ENCODE measurements at regions not wholly inside any gene's neighbourhood (a gene's known extent, or its start where the extent isn't known, plus 50 kb on each side); places are given as distances from the start of the nearest gene placed in this dataset.
"Not testable (repeated sequence)": the region's sequence is repeated elsewhere in the genome, so short reads cannot be mapped to it uniquely, and the experiment has no call there.

DNA sequence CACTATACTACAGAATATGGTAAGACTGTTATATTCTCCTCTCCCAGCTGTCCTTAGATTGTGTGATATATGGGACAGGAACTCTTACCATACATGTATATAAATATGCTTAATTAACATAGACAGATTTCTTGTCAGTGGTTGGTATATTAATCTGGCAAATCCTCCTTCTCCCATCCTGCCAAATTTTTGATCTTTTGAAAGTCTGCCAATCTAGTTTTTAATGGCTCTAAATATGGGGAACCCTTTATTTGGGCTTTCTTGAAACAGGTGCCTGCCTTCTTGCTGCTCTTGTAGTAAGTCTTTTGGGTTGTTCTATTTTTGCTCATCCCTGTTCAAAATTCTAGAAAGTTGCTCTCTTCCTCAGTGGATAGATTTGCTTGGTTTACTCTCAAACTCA, 63.5 kb downstream of the SPATA31D1 start:
- DNase-seq (ENCODE audit: low read depth, low spot score): no peak

DNA sequence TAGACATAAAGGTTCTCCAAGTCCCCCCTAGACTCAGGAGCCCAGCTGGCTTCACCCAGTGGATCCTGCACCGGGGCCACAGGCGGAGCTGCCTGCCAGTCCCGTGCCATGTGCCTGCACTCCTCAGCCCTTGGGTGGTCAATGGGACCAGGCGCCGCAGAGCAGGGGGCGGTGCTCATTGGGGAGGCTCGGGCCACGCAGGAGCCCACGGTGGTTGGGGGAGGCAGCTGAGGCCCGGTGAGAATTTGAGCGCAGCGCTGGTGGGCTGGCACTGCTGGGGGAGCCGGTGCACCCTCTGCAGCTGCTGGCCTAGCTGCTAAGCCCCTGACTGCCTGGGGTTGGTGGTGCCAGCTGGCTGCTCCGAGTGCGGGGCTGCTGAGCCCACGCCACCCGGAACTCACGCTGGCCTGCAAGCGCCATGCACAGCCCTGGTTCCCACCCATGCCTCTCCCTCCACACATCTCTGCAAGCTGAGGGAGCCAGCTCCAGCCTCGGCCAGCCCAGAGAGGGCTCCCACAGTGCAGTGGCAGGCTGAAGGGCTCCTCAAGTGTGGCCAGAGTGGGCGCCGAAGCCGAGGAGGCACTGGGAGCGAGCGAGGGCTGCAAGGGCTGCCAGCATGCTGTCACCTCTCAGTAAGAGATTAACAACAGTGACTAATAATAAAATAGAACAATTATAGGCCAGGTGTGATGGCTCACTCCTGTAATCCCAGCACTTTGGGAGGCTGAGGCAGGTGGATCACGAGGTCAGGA, 65.9 kb downstream of the SPATA31D1 start:
- no peak for DNase-seq (ENCODE audit: low read depth, low spot score)

DNA sequence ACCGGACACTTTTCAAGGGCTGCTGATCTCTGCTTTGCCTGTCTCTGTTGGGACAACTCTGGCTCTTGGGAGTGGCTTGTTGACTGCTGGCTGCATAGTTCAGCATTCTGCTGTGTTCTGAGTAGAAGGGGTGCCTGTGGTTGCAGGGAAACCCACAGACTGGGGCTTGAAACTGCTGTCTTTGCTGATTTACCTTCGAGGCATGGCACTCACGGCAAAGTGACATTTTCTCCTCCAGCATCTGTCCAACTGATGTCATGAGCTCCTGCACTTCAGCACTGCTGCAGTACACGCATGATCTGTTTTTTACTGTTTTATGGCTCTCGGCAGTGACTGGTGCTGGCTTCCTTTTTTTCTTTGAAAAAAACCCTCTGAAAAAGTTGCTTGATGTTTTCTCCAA, 69.2 kb downstream of the SPATA31D1 start:
- no peak for DNase-seq (ENCODE audit: low read depth, low spot score)

DNA sequence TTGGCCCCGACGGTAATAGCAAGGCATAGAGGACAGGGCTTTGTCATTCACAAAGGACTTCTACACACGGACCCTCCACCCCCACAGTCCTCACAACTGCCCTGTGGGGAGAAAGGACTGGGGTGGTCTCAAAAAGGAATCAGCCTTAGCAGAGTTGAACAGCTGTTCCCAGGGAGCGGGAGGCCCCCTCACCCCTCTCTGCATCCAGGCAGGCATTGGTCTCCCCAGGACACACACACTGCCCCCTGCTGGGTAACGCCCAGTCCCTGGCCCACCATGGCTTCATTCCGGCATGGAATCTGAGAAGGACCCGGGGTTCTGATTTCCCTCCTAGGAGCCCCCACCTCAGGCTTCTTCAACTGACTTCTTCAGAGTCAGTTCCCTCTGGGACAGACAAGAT, 73.2 kb downstream of the SPATA31D1 start:
- not testable (repeated sequence) for DNase-seq (ENCODE audit: low read depth, low spot score)

DNA sequence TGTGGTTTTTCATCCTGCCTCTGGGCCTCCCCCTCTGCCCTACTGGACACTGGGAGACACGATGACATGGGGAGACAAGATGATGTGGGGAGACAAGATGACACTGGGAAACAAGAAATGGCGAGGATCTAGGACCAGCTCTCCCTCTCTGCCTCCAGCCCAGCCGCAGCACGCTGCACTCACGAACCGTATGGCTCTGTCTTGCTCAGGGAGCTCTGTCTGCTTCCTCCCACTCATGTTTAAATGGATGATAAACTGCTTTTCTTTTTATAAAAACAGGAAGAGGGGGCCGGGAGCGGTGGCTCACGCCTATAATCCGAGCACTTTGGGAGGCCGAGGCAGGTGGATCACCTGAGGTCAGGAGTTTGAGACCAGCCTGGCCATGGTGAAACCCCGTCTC, 73.7 kb downstream of the SPATA31D1 start:
- DNase-seq (ENCODE audit: low read depth, low spot score): no peak

DNA sequence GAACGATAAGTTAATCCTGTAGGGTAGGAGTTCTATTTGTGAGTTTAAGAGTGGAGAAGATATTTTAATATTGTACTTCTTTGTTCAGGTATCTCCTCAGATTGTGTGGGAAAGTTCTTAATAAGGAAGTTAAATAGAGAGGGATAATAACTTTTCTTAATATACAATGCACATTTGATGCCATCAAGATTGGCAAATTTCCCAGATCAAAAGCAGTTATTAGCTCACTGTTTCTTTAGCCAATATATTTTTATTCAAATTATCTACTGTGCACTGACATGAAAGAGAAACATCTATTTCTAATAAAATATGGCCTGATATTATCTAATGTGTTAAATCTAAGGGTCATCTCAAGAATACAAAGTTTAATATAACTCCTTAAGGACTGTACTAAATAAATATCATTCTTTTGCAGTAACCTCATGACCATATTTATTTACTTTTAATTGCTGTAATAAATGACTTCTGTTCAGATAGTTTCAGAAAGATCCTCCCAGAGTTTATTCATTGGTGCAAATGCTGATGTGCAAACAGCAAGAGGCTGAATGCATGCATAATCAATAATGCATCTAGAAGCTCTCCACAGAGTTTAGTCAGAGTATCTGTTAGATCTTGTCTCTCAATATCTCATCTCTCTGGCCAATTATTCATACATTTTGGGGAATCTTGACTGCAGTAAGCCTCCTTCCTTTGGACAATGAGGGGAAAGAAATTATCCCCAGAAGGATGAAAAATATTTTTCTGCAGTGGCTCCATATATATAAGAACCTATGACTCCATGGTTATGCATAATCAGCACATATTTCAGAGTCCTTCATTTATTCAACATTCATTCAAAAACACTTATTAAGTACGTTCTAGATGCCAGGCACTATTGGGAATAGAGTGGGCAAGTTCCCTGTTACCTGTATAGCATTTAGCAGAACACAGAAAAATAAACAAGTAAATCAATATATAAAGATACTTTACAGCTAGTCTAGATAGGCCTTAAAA, 85.3 kb downstream of the SPATA31D1 start:
- no peak for DNase-seq (ENCODE audit: low read depth, low spot score)

DNA sequence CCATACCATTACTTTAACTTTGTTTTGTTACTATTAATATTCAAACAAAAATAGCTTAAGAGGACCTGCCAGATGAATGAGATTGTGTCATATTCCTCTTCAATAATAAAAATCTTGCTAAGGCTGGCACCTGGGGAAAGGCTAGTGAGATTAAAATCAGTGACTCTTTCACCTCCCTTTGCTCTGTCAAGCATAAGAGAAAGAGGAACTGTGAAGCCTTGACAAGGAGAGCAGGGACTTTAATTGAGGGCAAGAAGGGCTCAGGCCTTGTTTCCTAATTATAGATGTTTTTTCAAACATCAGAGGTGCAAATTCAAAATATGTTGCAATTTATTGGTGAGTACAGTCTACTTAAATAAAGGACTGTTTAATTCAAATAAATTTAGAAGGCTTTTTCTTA, 91.7 kb downstream of the SPATA31D1 start:
- DNase-seq (ENCODE audit: low read depth, low spot score): no peak

DNA sequence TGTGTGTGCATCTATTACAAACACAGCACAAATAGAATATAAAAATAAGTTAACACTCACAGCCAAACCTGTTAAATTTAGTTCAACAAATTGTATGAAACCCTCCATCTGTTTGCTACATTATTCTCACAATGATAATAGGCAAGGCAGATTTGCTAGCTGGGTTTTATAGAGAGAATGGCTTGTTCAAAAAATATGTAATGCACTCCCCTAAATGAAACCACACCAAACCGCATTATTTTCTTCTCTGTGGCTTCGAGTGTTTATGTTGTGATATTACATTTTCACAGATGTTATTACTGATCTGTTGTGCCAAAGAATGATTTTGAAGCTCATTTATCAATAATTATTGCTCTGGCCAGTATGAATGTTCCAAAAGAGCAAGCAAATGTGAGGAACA, 92.9 kb downstream of the SPATA31D1 start:
- no peak for DNase-seq (ENCODE audit: low read depth, low spot score)

DNA sequence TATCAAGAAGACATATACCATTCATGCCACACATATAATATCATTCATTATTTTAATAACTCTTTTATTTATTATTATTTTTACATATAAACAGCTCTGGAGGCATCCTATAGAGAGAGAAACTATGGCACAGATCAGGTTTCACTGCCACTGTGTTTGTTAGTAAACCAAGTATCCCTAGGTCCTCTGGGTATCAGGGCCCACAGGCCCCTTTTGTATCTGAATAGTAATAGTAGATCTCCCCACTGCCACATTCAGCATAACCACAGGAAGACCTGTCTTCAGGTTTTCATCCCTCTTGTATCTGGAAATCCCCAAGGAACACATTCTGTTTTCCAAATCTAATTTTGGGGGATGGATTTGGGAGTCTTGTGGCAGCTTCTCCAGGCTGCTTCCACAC, 94.0 kb downstream of the SPATA31D1 start:
- no peak for DNase-seq (ENCODE audit: low read depth, low spot score)

DNA sequence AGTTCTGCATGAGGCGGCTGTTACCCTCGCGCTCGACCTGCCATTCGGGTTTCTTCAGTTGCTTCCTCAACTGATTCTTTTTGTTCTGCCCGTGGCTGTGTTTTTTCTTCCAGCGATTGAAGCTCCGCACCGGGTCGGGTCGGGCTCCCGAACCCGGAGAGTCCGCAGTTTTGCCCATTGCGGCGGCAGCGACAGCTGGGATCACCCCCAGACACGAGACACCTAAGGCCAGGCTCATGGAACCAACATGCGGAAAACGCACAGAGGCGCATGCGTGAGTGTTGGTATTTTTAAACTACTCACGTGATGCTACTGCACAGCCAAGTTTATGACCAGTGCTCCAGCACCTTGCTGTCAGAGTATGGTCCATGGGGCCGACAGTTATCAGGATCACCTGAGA, 100.0 kb downstream of the SPATA31D1 start:
- no peak for DNase-seq (ENCODE audit: low read depth, low spot score)

DNA sequence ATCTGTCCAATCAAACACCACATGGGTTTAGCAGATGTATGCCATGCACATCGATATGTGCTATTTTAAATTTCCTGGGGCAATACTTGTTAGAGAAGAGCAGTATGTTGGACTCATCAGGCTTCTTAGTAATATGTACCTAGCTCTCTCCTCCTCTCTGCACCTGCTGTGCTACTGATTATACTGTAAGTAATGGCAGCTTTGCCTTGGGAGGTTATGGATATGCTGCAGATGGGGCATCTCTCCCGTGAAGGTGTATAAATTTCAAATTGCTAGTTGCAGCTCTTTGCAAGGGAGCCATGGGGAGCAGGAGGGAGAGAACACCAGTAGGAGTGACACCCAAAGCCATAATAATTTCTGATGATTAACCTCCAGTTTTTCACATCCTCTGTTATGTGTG, 101.5 kb downstream of the SPATA31D1 start:
- DNase-seq (ENCODE audit: low read depth, low spot score): no peak

DNA sequence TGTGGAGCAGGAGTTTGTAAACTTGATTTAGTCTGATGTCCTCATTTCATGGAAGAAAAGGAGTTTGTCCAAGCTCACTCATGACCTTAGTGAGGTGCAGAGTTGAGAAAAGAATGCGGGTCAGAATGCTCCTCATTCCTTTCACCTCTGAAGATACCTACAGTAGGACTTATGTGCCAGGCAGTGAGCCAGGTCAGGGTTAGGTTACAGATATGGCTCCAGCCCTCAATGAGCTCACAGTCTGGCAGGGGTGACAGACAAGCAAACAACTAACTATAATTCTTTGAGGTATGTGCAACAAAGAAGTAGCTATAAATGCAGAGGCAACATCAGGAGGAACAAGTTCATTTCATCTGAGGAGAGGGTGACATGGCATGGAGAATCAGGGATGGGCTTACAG, 102.5 kb downstream of the SPATA31D1 start:
- DNase-seq (ENCODE audit: low read depth, low spot score): no peak

DNA sequence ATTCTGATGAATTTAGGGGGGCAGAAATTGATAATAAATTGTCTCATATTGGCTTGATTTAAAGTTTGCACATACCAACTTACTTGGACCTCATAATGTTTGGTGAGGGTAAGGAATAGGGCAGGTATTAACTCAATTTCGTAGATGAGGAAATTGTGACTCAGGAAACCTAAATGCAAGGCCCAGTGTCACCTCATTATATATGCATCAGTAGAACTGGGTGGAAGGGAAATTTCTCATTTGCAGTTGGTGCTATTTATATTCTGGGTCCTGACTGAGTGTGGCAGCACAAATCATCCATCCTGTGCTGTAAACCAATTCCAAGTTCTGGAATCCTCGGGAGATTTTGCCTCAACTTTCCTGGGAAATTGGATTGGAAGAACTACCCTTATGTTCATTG, 103.0 kb downstream of the SPATA31D1 start:
- DNase-seq (ENCODE audit: low read depth, low spot score): no peak

DNA sequence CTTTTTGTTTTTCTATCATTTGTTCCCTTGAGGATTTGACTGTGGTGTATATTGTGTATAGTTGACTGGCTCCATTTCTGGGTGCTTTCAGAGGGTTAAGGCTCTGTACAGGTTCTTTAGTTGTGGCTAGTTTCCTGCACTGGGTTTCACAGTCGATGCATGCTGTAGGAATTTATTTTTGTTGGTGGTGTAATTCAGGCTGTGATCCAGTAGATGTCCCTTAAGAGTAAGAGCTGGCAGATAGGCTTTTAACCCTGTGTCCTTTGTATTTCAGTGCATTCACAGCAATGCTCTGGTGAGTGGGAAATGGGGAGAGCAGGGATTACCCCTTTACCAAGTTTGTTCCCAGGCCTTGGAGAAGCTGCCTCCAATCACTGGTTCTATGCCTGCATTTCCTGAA, 112.9 kb downstream of the SPATA31D1 start:
- no peak for DNase-seq (ENCODE audit: low read depth, low spot score)

DNA sequence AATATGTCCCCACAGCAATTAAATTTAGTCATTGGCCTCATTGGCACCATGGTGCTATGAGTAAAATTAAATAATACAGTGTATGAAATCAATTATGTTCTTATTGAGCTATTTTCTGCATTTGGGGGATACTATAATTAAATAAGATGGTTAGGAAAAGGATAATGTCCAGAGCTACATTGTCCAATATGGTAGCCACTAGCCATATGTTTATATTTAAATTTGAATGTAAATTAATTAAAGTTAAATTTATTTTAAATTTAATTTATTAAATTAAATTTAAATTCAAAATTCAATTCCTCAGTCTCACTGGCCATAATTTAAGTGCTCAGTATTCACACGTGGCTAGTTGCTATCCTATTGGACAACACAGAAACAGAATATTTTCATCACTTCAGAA, 115.7 kb downstream of the SPATA31D1 start:
- no peak for DNase-seq (ENCODE audit: low read depth, low spot score)

DNA sequence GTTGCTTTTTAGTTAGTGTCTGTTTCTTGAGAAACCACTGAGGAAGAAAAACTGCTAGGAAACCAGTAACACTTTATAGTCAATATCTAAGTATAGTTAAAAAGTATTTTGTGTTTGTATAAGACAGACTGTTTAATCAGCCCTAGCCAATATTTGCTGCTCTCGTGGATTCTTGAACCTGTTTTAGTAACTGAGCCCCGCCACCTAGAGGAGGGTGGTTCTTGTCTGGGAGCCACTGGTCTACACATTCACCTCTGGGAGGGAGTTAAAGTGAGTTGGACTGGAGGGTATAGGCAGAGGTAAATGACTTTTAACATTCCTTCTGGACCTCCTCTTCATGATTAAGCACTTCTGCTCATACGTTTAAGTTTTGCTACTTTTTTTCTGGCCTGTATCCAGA, 117.2 kb downstream of the SPATA31D1 start:
- no peak for DNase-seq (ENCODE audit: low read depth, low spot score)

DNA sequence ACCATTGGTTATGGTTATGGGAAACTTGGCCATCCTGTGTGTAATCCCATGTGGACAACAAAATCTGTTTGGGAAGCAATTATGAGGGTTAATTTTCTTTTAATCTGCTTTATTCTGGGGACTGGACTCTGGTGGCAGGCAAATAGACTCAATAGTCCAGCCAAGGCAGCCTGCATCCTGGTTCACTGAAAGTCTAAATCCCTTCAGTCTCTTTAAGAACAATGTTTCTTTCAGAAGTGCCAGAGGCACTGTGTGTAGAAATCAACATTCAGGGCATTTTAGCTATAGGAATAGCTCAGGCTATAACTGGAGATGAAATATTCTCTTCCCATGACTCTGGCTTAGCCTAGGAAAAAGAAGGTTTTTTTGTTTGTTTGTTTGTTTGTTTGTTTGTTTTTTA, 118.0 kb downstream of the SPATA31D1 start:
- DNase-seq (ENCODE audit: low read depth, low spot score): no peak

DNA sequence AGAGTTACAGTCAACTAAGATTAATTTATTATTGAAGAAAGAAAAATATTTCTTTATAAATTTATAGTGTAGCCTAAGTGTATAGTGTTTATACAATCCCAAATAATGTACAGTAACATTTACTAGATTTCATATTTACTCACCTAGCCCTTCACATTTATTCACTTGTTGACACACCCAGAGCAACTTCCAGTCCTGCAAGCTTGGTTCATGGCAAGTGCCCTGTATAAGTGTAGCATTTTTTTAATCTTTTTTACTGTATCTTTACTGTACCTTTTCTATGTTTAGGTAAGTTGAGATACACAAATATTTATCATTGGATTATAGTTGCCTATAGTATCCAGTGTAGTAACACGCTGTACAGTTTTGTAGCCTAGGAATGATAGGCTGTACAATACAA, 119.9 kb downstream of the SPATA31D1 start:
- DNase-seq (ENCODE audit: low read depth, low spot score): no peak

DNA sequence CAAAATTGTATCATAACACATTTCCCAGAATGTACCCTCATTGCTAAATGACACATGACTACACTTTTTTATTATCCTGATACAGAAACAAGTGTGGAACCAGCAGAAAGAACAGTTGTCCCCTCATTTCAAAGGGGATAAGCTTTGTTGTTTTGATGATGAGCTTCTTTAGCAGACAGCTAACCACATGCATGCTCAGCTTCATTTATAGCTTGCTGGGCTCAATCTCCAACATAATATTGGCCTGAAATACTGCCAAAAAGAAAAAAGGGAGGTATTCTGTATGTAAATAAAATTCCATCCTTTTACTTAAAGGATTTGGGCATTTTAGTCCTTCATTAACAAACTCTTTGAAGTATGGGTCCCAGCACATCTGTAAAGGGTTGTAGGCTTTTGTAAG, 120.4 kb downstream of the SPATA31D1 start:
- DNase-seq (ENCODE audit: low read depth, low spot score): no peak

DNA sequence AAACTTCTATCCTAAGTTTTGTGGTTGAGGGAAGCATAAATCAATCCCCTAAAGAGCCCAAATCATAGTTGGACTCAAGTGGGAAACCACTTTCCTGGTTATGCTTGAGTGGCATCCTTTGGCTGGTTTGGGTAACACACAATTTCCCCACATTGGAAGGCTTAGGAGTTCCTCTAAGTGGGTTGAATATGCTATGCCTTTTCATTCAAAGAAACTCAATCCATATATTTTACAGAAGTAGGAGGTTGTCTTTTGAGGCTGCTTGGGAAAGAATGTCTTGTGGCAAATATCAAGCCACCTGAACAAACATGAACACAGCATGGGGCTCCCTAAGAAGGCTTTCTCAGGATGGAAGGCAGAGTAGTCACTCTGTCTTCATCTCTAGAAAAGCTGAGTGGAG, 121.1 kb downstream of the SPATA31D1 start:
- no peak for DNase-seq (ENCODE audit: low read depth, low spot score)

DNA sequence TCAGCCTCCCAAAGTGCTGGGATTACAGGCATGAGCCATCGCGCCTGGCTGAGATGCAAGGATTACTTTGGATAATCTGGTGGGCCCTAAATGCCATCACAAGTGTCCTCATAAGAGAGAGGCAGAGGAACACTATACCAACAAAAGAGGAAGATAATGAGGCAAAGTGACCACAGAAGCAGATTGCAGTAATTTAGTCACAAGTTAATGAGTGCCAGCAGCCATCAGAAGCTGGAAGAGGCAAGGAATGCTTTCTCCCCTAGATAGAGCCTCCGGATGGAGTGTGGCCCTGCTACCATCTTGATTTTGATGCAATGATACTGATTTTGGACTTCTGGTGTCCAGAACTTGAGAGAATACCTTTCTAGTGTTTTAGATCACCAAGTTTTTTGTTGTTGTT, 122.3 kb downstream of the SPATA31D1 start:
- DNase-seq (ENCODE audit: low read depth, low spot score): no peak

DNA sequence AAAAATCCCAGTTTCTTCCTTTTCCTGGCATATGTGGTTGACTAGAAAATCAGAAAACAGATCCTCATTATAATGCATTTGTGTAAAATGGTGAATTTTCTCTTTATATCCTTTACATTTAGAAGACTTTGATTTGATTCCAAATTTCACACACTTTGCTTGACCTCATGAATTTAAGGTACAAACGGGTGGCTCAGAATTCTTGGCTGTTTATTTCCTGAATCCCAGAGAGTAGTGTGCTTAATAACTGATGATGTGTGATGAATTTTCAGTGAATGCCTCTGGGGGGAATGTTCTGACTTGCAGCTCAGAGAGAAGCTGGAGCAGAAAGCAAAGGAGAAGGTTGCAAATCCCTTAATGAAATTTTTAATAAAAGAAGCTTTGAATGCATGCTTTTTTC, 126.8 kb downstream of the SPATA31D1 start:
- DNase-seq (ENCODE audit: low read depth, low spot score): no peak

DNA sequence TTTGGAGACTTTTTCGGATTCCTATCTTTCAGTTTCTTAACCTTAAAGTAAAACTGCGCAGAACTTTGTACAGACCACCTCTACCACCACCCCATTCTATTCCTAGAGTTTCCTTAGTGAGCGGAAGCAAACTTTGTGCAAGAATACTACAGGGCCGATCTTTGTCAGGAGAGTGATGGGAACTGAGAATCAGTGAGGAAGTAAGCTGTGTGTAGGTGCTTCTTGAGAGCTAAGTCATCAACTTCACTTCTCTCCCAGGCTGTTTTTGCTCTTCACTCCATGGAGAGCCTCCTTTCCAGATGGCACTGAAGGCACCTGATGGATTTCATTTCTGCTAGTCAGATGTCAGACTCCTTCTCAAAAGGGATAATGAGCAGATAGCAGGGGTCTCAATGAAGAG, 127.3 kb downstream of the SPATA31D1 start:
- DNase-seq (ENCODE audit: low read depth, low spot score): no peak

Measured in iPS DF 19.7 (cell line).